Right atrium auricular region (tissue), 2 donors: ENCODE measurements at regions not wholly inside any gene's neighbourhood (a gene's known extent, or its start where the extent isn't known, plus 50 kb on each side); places are given as distances from the start of the nearest gene placed in this dataset.
A peak's percentile ranks its signal among the peaks of the same experiment; 100 is the strongest.

Experiments
- DNase-seq: peaks from one replicate; pipeline ENCODE4 v3.0.0-alpha.2; 2019; ENCODE audit warnings: low spot score
- H3K27ac ChIP-seq, 2 donors: fragments of 200-600 bp; sonication (generic); 1 replicate in 1 of 2; 2 replicates in 1 of 2; pipeline ENCODE4 v1.5.1; 2016 to 2019
- H3K27me3 ChIP-seq, 2 donors: fragments of 200-600 bp; sonication (generic); one replicate each; pipeline versions ENCODE4 v1.5.1 to v1.6.0; 2017 to 2019
- H3K36me3 ChIP-seq: fragments of 200-600 bp; sonication (generic); one replicate; pipeline ENCODE4 v1.5.1; 2016
- H3K4me1 ChIP-seq, 2 donors: fragments of 200-600 bp; sonication (generic); one replicate each; pipeline versions ENCODE4 v1.5.1 to v1.6.0; 2017 to 2019
- H3K4me3 ChIP-seq, 2 donors: fragments of 200-600 bp; sonication (generic); 1 replicate in 1 of 2; 2 replicates in 1 of 2; pipeline ENCODE4 v1.5.1; 2017 to 2019; ENCODE audit warnings: mild to moderate bottlenecking in 1 of 2, moderate library complexity in 1 of 2
- H3K9me3 ChIP-seq, 2 donors: fragments of 200-600 bp; sonication (generic); one replicate each; pipeline ENCODE4 v1.5.1; 2019
- CTCF ChIP-seq, 2 donors: fragments of 200-600 bp; sonication (generic); IDR thresholded peaks; one replicate each; pipeline ENCODE4 v1.5.1; 2019; ENCODE audit warnings: antibody characterized with exemption in 2 of 2

- Histone ChIP-seq H3K27me3 (no peaks in the 10 kb centered on the region), H3K9me3 (no peaks in the 10 kb centered on the region), H3K4me1 (no peaks in the 10 kb centered on the region), H3K36me3 (no peaks in the 10 kb centered on the region), H3K27ac (no peak overlapping the region), H3K4me3 (peak overlapping the region in 1 of 2 donors; percentile 19)
- no peak for DNase-seq
- TF ChIP-seq CTCF (IDR thresholded peaks at IDR 0.05): no peak
Measured at GRCh38 chrX:136933611-136934145, 53.2 kb upstream of the RBMX start.

- DNase-seq: no peak
- TF ChIP-seq CTCF (IDR thresholded peaks at IDR 0.05): no peak
- Histone ChIP-seq H3K4me1 (no peaks in the 10 kb centered on the region), H3K9me3 (no peaks in the 10 kb centered on the region), H3K36me3 (no peaks in the 10 kb centered on the region), H3K27ac (no peak overlapping the region), H3K4me3 (no peak overlapping the region), H3K27me3 (no peaks in the 10 kb centered on the region)
Measured at GRCh38 chrX:136931661-136932060, 51.1 kb upstream of the RBMX start.
